Left colon (tissue), 2 donors: ENCODE measurements at regions not wholly inside any gene's neighbourhood (a gene's known extent, or its start where the extent isn't known, plus 50 kb on each side); places are given as distances from the start of the nearest gene placed in this dataset.
A peak's percentile ranks its signal among the peaks of the same experiment; 100 is the strongest.

Experiments used
- ATAC-seq: fragments of 200-7000 bp; cut with Tn5 transposase; one replicate; pipeline ENCODE4 v1.9.1; 2020; ENCODE audit warnings: mild to moderate bottlenecking, moderate library complexity
- DNase-seq, 2 donors: peaks; one replicate each; pipeline ENCODE4 v3.0.0-alpha.2; 2020
- intact Hi-C, 2 donors: fragments of 100-400 bp; cut with DNase I in 1 of 2; cut with micrococcal nuclease in 1 of 2; formaldehyde crosslinking; loops; one replicate each; pipeline versions ENCODE4 v1.11.2 to v1.14.0; 2022; cut with DNase I, micrococcal nuclease
- donor health status: DM: no; HTN: no; CAD: no.
- donor health status: DM: yes; HTN: yes; CAD: no.

- DNase-seq (no peak), ATAC-seq (no peak)
- intact Hi-C loops, result no loop called here
These were observed 95.5 kb upstream of the UBAC2 start for GRCh38 chr13:99105160-99105559.

DNA sequence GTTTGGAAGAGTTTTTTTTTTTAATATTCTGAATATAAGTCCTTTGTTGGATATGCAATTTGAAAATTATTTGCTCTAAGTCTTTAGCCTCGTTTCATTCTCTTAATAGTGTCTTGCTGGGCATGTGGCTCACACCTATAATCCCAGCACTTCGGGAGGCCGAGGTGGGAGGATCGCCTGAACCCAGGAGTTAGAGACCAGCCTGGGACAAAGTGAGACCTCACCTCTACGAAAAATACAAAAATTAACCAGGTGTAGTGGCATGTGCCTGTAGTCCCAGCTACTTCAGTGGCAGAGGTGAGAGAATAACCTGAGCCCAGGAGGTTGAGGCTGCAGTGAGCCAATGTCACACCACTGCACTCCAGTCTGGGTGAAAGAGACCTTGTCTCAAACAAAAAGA lies 87.3 kb upstream of the UBAC2 start:
- ATAC-seq (no peak), DNase-seq (no peak)
- intact Hi-C loops, result no loop called here

- ATAC-seq (no peak), DNase-seq (no peak)
- intact Hi-C loops, result no loop called here
These were observed 82.5 kb upstream of the UBAC2 start for GRCh38 chr13:99118179-99118578.

- intact Hi-C loops, result no loop called here
- DNase-seq (no peak), ATAC-seq (peak; percentile 77)
These were observed 81.0 kb upstream of the UBAC2 start for GRCh38 chr13:99119656-99120055.

- DNase-seq (no peak), ATAC-seq (no peak)
- intact Hi-C loops, result no loop called here
These were observed 79.9 kb upstream of the UBAC2 start for GRCh38 chr13:99120751-99121150.

DNA sequence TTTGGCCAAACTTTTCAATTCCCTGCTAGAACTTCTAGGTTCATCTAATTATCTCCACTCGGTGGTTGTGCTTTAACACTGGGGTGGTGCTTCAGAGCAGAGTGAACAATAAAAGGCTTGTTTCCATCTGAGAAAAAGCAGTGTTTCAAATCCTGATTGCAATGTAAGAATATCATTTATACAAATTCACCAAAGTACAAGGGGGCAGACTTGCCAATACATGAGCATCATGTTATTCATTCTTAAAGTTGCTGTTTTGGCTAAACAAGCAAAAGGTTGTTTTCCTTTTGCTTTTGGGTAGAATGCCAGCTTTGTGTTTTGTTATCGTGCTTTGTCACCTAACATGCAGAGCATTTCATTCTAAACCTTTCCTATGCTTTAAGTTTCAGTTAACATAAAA lies 78.5 kb upstream of the UBAC2 start:
- intact Hi-C loops, result no loop called here
- ATAC-seq, result no peak

DNA sequence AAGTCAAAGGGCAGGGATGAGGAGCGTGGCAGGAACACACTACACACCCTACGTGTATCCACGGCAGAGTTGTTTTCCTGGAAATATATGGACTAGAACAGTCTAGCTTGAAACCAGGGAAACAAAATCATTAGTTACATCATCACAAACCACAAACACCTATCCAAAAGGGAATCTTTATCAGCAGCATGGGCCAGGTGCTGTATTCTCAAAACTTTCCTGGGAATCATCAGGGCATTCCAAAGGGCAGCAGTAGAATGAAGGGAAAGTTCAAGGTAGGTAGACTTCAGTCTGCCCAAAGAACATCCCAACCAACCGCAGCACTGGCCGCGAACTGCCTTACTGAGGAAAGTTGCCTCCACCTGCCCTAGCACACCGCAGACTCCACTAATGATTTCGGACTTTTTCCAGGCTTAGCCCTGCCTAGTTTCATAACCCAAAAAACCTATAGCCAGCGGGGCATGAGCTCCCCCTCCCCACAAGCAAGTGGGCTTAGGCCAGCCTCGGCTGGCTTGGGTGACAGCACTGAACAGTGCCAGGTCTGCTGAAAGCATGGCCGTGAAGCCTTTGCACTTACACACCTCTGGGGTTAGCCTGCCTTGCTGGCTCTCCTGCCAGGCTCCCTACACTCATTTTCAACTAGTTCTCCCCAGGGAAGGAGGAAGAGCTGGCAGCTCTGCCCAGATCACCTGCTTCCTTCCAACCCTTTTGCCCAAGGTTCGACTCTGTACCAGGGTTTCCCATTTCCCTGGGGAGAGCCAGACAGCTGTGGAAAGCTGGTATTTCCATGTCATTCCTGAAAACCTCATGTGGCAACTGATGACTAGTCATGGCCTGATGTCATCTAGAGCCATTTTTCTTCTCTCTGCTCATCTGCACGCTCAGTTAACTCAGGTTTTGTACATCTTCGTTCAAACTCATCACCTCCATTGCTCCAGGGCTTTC lies 77.3 kb upstream of the UBAC2 start:
- intact Hi-C loops, result no loop called here
- DNase-seq (no peak), ATAC-seq (no peak)

More for the DNA sequence above, 78.5 kb upstream of the UBAC2 start:
- DNase-seq, result no peak

DNA sequence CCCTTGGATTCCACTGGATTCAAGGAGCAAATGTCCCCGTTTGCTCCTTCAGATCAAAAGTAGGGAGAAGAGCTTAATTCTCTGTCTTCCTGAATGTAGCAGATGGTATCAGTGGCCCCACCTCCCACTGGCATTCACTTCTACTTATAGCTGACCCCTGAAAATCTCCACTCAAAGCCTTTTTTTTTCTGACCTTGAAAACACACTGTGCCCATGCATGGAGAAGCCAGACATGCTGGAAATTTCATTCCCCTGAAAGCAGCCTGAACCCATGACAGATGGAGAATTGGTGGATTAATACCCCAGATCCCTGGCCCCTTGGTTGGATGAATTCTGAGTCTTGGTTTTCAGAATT lies 76.6 kb upstream of the UBAC2 start:
- ATAC-seq, result no peak
- DNase-seq, result no peak
- intact Hi-C loops, result no loop called here

DNA sequence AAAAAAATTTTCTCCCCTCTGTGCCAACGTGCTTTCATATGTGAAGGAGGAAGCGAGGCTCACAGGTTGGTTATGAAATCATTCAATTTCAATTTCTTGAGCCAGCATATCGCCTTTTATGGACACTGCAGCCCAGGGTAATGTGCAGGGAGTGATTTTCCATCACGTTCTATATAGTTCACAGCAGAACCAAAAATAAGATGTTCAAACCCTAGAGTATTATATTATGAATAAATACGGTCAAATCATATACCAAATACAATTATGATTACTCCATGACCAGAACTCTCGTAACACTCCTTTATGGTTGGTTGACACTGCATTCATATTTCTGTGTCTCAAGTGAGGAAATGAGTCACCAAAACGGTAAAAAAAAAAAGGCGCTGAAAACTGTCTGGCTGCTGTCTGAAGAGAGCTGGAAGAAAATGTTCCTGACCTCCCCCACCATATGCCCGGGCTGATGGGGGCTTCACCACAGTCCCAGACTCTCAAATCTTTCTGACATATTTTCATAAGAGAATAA lies 75.8 kb upstream of the UBAC2 start:
- ATAC-seq, result no peak
- intact Hi-C loops, result no loop called here
- no peak for DNase-seq

DNA sequence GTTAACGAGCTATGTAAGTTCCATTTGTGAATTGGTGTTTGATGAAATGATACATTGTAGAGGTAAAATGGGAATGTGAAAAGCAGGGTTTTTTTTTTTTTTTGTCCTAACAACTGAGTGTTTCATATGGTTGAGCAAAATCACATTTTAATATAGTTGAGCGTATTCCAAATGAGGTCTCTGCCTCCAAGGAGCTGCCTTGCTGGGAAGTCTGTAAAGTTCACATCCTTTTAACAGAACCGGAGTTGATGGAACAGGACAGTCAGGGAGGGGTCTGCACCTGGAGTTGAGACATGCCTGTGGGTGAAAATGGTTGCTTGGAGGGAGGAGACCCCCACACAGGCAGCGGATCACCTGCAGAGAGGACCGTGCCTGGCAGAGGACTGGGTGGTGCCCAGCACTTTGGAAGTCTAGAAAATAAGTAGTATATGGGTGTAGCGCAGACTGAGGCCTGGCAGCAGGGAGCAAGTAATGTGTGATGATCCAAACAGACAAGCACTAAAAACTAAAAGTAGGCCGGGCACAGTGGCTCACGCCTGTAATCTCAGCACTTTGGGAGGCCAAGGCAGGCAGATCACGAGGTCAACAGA lies 75.2 kb upstream of the UBAC2 start:
- DNase-seq (no peak), ATAC-seq (no peak)
- intact Hi-C loops, result no loop called here

DNA sequence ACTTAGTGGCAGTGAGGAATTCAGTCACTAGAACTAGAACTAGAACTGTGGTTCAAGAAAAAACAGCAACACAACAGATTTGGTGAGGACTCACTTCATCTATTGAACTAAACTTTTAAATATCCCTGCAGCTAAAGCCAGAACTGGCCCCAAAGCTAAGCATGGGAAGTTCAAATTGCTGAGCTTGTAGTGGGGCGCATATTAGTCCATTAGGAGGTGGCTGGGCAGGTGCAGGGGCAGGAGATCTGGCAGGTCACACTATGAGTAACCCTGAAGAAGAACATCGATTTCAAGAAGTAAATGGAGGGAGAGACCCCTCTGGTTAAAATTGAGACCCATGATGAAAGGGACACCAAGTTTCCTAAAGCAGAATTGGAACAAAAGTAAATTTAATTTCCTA lies 73.8 kb upstream of the UBAC2 start:
- DNase-seq, result no peak
- intact Hi-C loops, result no loop called here
- no peak for ATAC-seq

DNA sequence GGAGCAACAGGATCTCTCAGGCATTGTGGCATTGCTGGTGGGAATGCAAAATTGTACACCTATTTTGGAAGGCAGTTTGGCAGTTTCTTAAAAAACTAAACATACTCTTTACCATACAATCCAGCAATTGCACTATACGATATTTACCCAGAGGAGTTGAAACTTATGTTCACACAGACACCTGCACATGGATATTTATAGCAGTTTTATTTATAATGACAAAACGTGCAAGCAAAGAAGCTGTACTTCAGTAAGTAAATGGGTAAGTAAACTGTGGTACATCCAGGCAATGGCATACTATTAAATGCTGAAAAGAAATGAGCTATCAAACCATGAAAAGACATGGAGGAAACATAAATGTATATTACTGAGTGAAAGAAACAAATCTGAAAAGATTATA lies 71.6 kb upstream of the UBAC2 start:
- no peak for ATAC-seq
- no peak for DNase-seq
- intact Hi-C loops, result no loop called here

GRCh38 chr13:99129951-99130350 lies 70.7 kb upstream of the UBAC2 start:
- ATAC-seq (no peak), DNase-seq (no peak)
- intact Hi-C loops, result no loop called here

- intact Hi-C loops, result no loop called here
- DNase-seq, result no peak
- ATAC-seq, result no peak
These were observed 69.2 kb upstream of the UBAC2 start for GRCh38 chr13:99131410-99131809.

- no peak for ATAC-seq
- intact Hi-C loops, result no loop called here
- no peak for DNase-seq
These were observed 68.3 kb upstream of the UBAC2 start for GRCh38 chr13:99132295-99132835.

DNA sequence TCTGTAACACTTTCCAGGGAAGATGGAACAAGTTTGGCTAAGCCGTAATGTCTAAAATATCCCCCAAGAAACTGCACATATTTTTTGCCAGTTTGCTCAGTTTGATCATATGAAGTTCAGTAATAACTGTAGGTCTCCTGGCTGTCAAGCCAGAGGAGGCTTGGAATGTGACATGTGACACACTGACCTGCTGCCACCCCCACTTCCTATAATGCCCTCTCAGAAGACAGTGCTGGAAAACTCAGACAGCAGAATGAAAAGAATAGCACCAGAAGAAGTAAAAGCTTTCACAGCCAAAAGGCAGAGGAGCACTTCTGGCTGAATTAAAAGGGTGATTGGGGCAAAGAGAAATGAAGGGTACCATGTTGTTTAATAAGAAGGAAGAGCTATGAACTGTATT lies 67.4 kb upstream of the UBAC2 start:
- ATAC-seq (no peak), DNase-seq (no peak)
- intact Hi-C loops, result no loop called here

GRCh38 chr13:99133848-99134247 lies 66.8 kb upstream of the UBAC2 start:
- ATAC-seq, result no peak
- DNase-seq, result no peak
- intact Hi-C loops, result no loop called here

DNA sequence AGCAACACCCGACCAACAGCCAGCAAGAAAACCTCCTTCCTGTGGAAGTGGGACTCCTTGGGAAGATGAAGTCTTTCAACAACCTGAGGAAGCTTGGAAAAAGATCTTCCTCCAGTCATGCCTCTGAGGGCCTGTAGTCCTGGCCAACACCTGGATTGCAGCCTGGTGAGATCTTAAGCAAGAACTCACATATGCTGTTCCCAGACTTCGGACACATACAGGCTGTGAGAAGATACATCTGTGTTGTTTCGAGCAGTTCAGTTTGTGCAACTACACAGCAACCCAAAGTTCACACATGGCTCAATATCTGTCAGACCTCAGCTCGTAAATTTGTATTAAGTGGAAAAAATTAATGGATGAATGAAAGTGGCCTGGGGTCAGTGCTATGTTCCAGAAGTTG lies 65.1 kb upstream of the UBAC2 start:
- no peak for ATAC-seq
- intact Hi-C loops, result no loop called here
- DNase-seq, result no peak

GRCh38 chr13:99136427-99136954 lies 64.2 kb upstream of the UBAC2 start:
- ATAC-seq (no peak), DNase-seq (no peak)
- intact Hi-C loops, result no loop called here

DNA sequence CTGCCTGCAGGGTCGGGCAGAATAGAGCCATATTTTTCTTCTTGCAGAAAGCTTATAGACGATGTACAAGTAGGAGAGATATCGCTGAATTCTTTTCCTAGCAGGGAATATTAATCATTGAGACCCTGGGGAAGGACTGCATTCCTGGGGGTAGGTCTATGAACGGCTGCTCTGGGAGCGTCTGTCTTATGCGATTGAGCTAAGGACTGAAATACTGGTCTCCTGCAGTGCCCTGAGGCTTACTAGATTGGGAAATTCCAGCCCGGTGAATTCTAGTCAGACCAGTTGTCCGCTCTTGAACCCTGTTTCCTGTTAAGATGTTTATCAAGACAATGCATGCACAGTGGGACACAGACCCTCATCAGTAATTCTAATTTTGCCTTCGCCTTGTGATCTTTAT lies 59.8 kb upstream of the UBAC2 start:
- intact Hi-C loops, result no loop called here
- ATAC-seq, result no peak
- no peak for DNase-seq
